IMR-90 (cell line): ENCODE measurements at regions not wholly inside any gene's neighbourhood (a gene's known extent, or its start where the extent isn't known, plus 50 kb on each side); places are given as distances from the start of the nearest gene placed in this dataset.

ENCODE experiments used
- BHLHE40 ChIP-seq: fragments of 150-350 bp; IDR thresholded peaks from 2 replicates; pipeline ENCODE4 v1.6.1; 2016; ENCODE audit warnings: mild to moderate bottlenecking, low read depth, low read length
- CEBPB ChIP-seq: IDR thresholded peaks from 2 replicates; pipeline ENCODE4 v1.6.1; 2012; ENCODE audit warnings: low read depth, low read length, improper control_type of control experiment
- FOS ChIP-seq: fragments of 150-350 bp; IDR thresholded peaks from 2 replicates; pipeline ENCODE4 v1.6.1; 2016; ENCODE audit warnings: low read depth, low read length
- MAFK ChIP-seq: IDR thresholded peaks from 2 replicates; pipeline ENCODE4 v1.6.1; 2012; ENCODE audit warnings: low read depth, low read length, improper control_type of control experiment
- MXI1 ChIP-seq: IDR thresholded peaks from 2 replicates; pipeline ENCODE4 v1.6.1; 2012; ENCODE audit warnings: low read depth, mild to moderate bottlenecking, low read length, moderate library complexity, borderline replicate concordance
- POLR2A ChIP-seq: IDR thresholded peaks from 2 replicates; pipeline ENCODE4 v1.6.1; 2012; ENCODE audit warnings: mild to moderate bottlenecking, low read depth, low read length
- RAD21 ChIP-seq: IDR thresholded peaks from 2 replicates; pipeline ENCODE4 v1.6.1; 2012; ENCODE audit warnings: low read length, improper control_type of control experiment
- RCOR1 ChIP-seq: IDR thresholded peaks from 2 replicates; pipeline ENCODE4 v1.6.1; 2012; ENCODE audit warnings: mild to moderate bottlenecking, low read length, improper control_type of control experiment; ENCODE audit not compliant: insufficient replicate concordance
- RFX5 ChIP-seq: IDR thresholded peaks from 2 replicates; pipeline ENCODE4 v1.8.0; 2012; ENCODE audit warnings: low read depth, mild to moderate bottlenecking, low read length, moderate library complexity
- SMC3 ChIP-seq: fragments of 150-350 bp; IDR thresholded peaks from 2 replicates; pipeline ENCODE4 v1.6.1; 2016; ENCODE audit warnings: low read depth, mild to moderate bottlenecking, antibody characterized with exemption, low read length, moderate library complexity
- TF ChIP-seq, protein P1 (sequence below): conservative IDR thresholded peaks from 2 replicates; pipeline ENCODE4 v1.5.1; 2012; ENCODE audit warnings: mild to moderate bottlenecking, low read depth, low read length, improper control_type of control experiment
- TF ChIP-seq, protein P2 (sequence below): fragments of 150-350 bp; IDR thresholded peaks from 2 replicates; pipeline ENCODE4 v1.6.1; 2017; ENCODE audit warnings: mild to moderate bottlenecking, antibody characterized with exemption, low read length, low read depth

DNA sequence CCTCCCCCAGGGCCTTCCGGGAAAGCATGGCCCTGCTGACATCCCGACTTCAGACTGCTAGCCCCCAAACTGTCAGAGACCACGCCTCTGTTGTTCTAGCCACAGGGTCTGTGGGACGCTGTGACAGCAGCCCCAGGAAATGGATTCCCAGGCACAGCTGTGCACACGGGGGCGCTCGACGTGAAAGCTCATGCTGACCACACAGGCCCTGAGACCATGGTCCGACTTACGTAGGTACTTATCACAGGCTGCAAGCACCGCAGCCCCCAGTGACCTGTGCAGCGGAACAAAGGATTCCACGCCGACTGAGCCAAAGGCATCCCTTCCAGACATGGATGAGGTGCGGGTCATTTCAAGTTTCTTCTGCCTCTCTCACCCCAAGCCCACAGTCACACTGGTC is 150.6 kb downstream of the CTTN start:
- TF ChIP-seq, protein P1, sequence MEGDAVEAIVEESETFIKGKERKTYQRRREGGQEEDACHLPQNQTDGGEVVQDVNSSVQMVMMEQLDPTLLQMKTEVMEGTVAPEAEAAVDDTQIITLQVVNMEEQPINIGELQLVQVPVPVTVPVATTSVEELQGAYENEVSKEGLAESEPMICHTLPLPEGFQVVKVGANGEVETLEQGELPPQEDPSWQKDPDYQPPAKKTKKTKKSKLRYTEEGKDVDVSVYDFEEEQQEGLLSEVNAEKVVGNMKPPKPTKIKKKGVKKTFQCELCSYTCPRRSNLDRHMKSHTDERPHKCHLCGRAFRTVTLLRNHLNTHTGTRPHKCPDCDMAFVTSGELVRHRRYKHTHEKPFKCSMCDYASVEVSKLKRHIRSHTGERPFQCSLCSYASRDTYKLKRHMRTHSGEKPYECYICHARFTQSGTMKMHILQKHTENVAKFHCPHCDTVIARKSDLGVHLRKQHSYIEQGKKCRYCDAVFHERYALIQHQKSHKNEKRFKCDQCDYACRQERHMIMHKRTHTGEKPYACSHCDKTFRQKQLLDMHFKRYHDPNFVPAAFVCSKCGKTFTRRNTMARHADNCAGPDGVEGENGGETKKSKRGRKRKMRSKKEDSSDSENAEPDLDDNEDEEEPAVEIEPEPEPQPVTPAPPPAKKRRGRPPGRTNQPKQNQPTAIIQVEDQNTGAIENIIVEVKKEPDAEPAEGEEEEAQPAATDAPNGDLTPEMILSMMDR, result no peak
- TF ChIP-seq CEBPB (no peak), POLR2A (no peak), MXI1 (no peak), BHLHE40 (no peak), SMC3 (no peak), RFX5 (no peak), RCOR1 (no peak), FOS (no peak), RAD21 (no peak), MAFK (no peak)
- TF ChIP-seq, protein P2, sequence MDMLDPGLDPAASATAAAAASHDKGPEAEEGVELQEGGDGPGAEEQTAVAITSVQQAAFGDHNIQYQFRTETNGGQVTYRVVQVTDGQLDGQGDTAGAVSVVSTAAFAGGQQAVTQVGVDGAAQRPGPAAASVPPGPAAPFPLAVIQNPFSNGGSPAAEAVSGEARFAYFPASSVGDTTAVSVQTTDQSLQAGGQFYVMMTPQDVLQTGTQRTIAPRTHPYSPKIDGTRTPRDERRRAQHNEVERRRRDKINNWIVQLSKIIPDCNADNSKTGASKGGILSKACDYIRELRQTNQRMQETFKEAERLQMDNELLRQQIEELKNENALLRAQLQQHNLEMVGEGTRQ, result no peak
